SK-N-MC (cell line): ENCODE measurements at regions not wholly inside any gene's neighbourhood (a gene's known extent, or its start where the extent isn't known, plus 50 kb on each side); places are given as distances from the start of the nearest gene placed in this dataset.

Source experiments
- EZH2 ChIP-seq: fragments of 200-600 bp; sonication (generic); IDR thresholded peaks from one replicate; pipeline ENCODE4 v1.6.1; 2017; ENCODE audit warnings: antibody characterized with exemption
- POLR2AphosphoS5 ChIP-seq: IDR thresholded peaks from 2 replicates; pipeline ENCODE4 v1.6.1; 2012; ENCODE audit warnings: mild to moderate bottlenecking, low read depth, low read length, borderline replicate concordance

GRCh38 chr9:12448246-12448645 lies 244.9 kb upstream of the TYRP1 start:
- TF ChIP-seq EZH2 (no peak), POLR2AphosphoS5 (no peak)
